SK-N-SH (cell line): ENCODE measurements at regions not wholly inside any gene's neighbourhood (a gene's known extent, or its start where the extent isn't known, plus 50 kb on each side); places are given as distances from the start of the nearest gene placed in this dataset.

Experiments used
- CTCF ChIA-PET: fragments of 300-600, 350-600 bp; formaldehyde crosslinking; extraction: SDS; loops from one replicate; lab custom pipeline; 2021; lab: Yijun Ruan, JAX
- POLR2A ChIA-PET: fragments of 350-600 bp; sonication (Branson Sonifier 250); formaldehyde crosslinking; extraction: SDS; loops from one replicate; lab custom pipeline; 2020; ENCODE audit warnings: antibody characterized with exemption, inconsistent platforms; lab: Yijun Ruan, JAX
- DNase-seq: peaks from one replicate; pipeline ENCODE4 v3.0.0; 2012
- H2AFZ ChIP-seq: fragments of 200-600 bp; sonication (generic); 2 replicates; pipeline ENCODE4 v1.8.1; 2016; ENCODE audit warnings: antibody characterized with exemption, mild to moderate bottlenecking, low read depth
- H3F3A ChIP-seq: fragments of 200-600 bp; sonication (generic); replicated peaks from 2 replicates; pipeline ENCODE3; 2016; ENCODE audit warnings: antibody characterized with exemption, mild to moderate bottlenecking; ENCODE audit not compliant: insufficient read depth
- H3K27ac ChIP-seq, 2 experiments: fragments of 200-500 bp in 1 of 2; fragments of 200-600 bp in 1 of 2; sonication (Bioruptor generic) in 1 of 2; sonication (generic), shearing (Covaris generic) in 1 of 2; 2 replicates each; pipeline versions ENCODE4 v1.5.1 to v1.6.1; 2014 to 2016; ENCODE audit warnings: low read depth in 2 of 2, inconsistent platforms in 1 of 2, low read length in 1 of 2, mild to moderate bottlenecking in 1 of 2, mixed read lengths in 1 of 2
- H3K27me3 ChIP-seq: fragments of 200-600 bp; sonication (generic), shearing (Covaris generic); 2 replicates; pipeline ENCODE4 v1.6.1; 2016; ENCODE audit warnings: mixed run types; ENCODE audit not compliant: insufficient read depth
- H3K36me3 ChIP-seq, 2 experiments: fragments of 200-500 bp in 1 of 2; fragments of 200-600 bp in 1 of 2; sonication (Bioruptor generic) in 1 of 2; sonication (generic) in 1 of 2; replicated peaks in 1 of 2; 2 replicates each; pipeline versions ENCODE3 to v1.5.1; 2014 to 2016; ENCODE audit warnings: low read length in 1 of 2, mild to moderate bottlenecking in 1 of 2; ENCODE audit not compliant: insufficient read depth in 2 of 2, control insufficient read depth in 1 of 2
- H3K4me1 ChIP-seq, 2 experiments: fragments of 200-500 bp in 1 of 2; fragments of 200-600 bp in 1 of 2; sonication (Bioruptor generic) in 1 of 2; sonication (generic), shearing (Covaris generic) in 1 of 2; 2 replicates each; pipeline versions ENCODE4 v1.5.1 to v1.6.1; 2014 to 2016; ENCODE audit warnings: low read depth in 1 of 2, low read length in 1 of 2, mixed run types in 1 of 2; ENCODE audit not compliant: insufficient read depth in 2 of 2, control insufficient read depth in 1 of 2
- H3K4me2 ChIP-seq: fragments of 200-600 bp; sonication (generic), shearing (Covaris generic); 2 replicates; pipeline ENCODE4 v1.6.1; 2017; ENCODE audit warnings: mixed run types
- H3K4me3 ChIP-seq, 2 experiments: fragments of 200-500 bp in 1 of 2; fragments of 200-600 bp in 1 of 2; sonication (Bioruptor generic) in 1 of 2; sonication (generic), shearing (Covaris generic) in 1 of 2; 2 replicates each; pipeline versions ENCODE4 v1.5.1 to v1.8.1; 2014 to 2016; ENCODE audit warnings: low read depth in 2 of 2, inconsistent platforms in 1 of 2, low read length in 1 of 2, mild to moderate bottlenecking in 1 of 2, mixed read lengths in 1 of 2, moderate library complexity in 1 of 2
- H3K79me2 ChIP-seq: fragments of 200-600 bp; sonication (generic); 2 replicates; pipeline ENCODE4 v1.8.1; 2017; ENCODE audit warnings: mild to moderate bottlenecking; ENCODE audit not compliant: insufficient read depth
- H3K9ac ChIP-seq: fragments of 200-600 bp; sonication (generic); 2 replicates; pipeline ENCODE4 v1.6.1; 2017; ENCODE audit warnings: mixed run types
- H3K9me2 ChIP-seq: fragments of 200-600 bp; sonication (generic); 2 replicates; pipeline ENCODE4 v1.6.1; 2017; ENCODE audit warnings: mixed run types
- H3K9me3 ChIP-seq: fragments of 200-600 bp; sonication (generic); 2 replicates; pipeline ENCODE4 v1.6.1; 2017; ENCODE audit warnings: mixed run types, mild to moderate bottlenecking, moderate library complexity
- H4K20me1 ChIP-seq: fragments of 200-600 bp; sonication (generic); 2 replicates; pipeline ENCODE4 v1.6.1; 2017; ENCODE audit warnings: mild to moderate bottlenecking, mixed run types; ENCODE audit not compliant: insufficient read depth
- CHD2 ChIP-seq: fragments of 150-350 bp; IDR thresholded peaks from 2 replicates; pipeline ENCODE4 v1.6.1; 2018; ENCODE audit warnings: low read length; ENCODE audit not compliant: partially characterized antibody
- ELF1 ChIP-seq: IDR thresholded peaks from 2 replicates; pipeline ENCODE4 v1.4.0; 2012
- EZH2phosphoT487 ChIP-seq: fragments of 200-600 bp; sonication (generic); IDR thresholded peaks from 2 replicates; pipeline ENCODE4 v1.6.1; 2017; ENCODE audit warnings: low read depth, mixed run types, mild to moderate bottlenecking, antibody characterized with exemption, moderate library complexity, borderline replicate concordance
- FOSL2 ChIP-seq: IDR thresholded peaks from 2 replicates; pipeline ENCODE4 v1.4.0; 2012; ENCODE audit warnings: low read depth, mild to moderate bottlenecking, moderate library complexity, borderline replicate concordance
- FOXJ3 ChIP-seq: sonication (generic); formaldehyde crosslinking; IDR thresholded peaks from 2 replicates; pipeline ENCODE4 v1.5.1; 2020; ENCODE audit warnings: mild to moderate bottlenecking, missing genetic modification reagents
- GATA2 ChIP-seq: sonication (generic); formaldehyde crosslinking; IDR thresholded peaks from 2 replicates; pipeline ENCODE4 v1.5.0; 2020; ENCODE audit warnings: mild to moderate bottlenecking, missing genetic modification reagents
- NRF1 ChIP-seq: IDR thresholded peaks from 2 replicates; pipeline ENCODE4 v1.6.1; 2012; ENCODE audit warnings: low read depth, mild to moderate bottlenecking, low read length
- RCOR1 ChIP-seq: fragments of 150-350 bp; IDR thresholded peaks from 2 replicates; pipeline ENCODE4 v1.6.1; 2017; ENCODE audit warnings: antibody characterized with exemption, low read length
- TAF1 ChIP-seq: IDR thresholded peaks from 2 replicates; pipeline ENCODE4 v1.6.1; 2012; ENCODE audit warnings: low read depth, mild to moderate bottlenecking, low read length, moderate library complexity, borderline replicate concordance
- TCF12 ChIP-seq: IDR thresholded peaks from 2 replicates; pipeline ENCODE4 v1.4.0; 2012
- YY1 ChIP-seq: IDR thresholded peaks from 2 replicates; pipeline ENCODE4 v1.4.0; 2012; ENCODE audit warnings: low read depth, mild to moderate bottlenecking
- WGBS: methylation state at CpG from one replicate; pipeline ENCODE4 v1.1.6; 2017; ENCODE audit warnings: low lambda C conversion rate; 5-methylcytosine and 5-hydroxymethylcytosine counted together
- TF ChIP-seq, protein P1 (sequence below): IDR thresholded peaks from 2 replicates; pipeline ENCODE4 v1.6.1; 2012; ENCODE audit warnings: mild to moderate bottlenecking, low read depth, low read length, moderate library complexity
- TF ChIP-seq, protein P2 (sequence below): fragments of 200-600 bp; sonication (generic); IDR thresholded peaks from 2 replicates; pipeline ENCODE4 v1.6.1; 2017; ENCODE audit warnings: antibody characterized with exemption, mild to moderate bottlenecking, moderate library complexity
- TF ChIP-seq, protein P3 (sequence below): IDR thresholded peaks from 2 replicates; pipeline ENCODE4; 2012

DNA sequence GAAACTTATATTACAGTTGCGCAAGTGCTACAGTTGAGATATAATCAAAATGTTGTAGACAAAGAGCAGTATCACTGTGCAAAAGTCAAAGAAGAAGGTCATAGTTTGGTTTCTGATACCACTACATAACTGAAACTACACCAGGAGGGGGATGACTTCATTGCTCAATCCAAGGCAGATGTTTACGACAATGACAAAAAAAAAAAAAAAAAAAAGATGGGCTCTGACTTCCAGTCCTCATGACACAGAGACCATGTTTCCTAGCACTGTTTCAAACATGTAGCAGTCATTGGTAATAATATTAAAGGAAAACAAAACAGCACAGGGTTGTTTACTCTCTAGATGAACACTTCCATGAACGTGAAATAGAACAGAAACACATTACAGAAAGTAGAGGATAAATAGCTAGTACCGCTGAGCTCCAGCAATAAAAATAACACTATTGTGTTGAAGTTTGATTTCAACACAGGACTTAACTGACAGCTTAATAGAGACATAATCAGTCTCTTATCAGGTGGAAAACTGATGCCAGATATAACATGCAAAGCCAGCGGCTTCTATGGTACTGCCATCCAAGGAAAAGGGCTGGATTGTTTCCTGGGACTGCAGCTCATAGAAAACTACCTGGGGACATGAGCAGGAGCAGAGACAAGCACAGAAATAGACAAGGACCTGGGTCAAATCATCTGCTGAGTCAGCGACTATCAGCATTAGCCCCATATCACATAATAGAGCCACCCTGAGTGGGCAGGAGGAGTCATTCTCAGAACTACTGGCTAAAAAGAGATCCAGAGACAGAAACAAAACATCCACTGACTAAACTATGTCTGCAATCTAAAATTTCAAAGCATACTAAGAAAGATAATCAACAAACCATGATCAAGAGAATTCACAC lies 463.6 kb upstream of the SOX9 start:
- no peaks in the 10 kb centered on the region for H3K9me2 ChIP-seq
- WGBS, result 63% methylated on average over 6 of the region's 6 CpGs
- POLR2A ChIA-PET, result no interaction called here
- no peaks in the 10 kb centered on the region for H3K79me2 ChIP-seq
- no peaks in the 10 kb centered on the region for H3K27me3 ChIP-seq
- no peak overlapping the region for H3K4me3 ChIP-seq
- no peaks in the 10 kb centered on the region for H4K20me1 ChIP-seq
- H3K4me1 ChIP-seq, result peaks cover 0 to 4% of the 10 kb centered on the region in 2 experiments; a peak in 1 of 4 replicates
- TF ChIP-seq ELF1 (no peak), NRF1 (no peak), CHD2 (no peak), FOXJ3 (CRISPR knock-in tag) (no peak), TAF1 (no peak), EZH2phosphoT487 (no peak), TCF12 (no peak), FOSL2 (no peak)
- CTCF ChIA-PET, result interaction anchor here (1.0 to 2.5 kb wide), 2 partner anchors 9 to 184 kb away, joined by 3 to 6 read pairs; no protein-coding TSS in a partner anchor
- no peak overlapping the region; a peak in 1 of 4 replicates for H3K27ac ChIP-seq
- no peak overlapping the region for H2AFZ ChIP-seq
- no peak overlapping the region for H3K4me2 ChIP-seq
- no peaks in the 10 kb centered on the region for H3F3A ChIP-seq
- peak; percentile 6 for DNase-seq
- no peaks in the 10 kb centered on the region for H3K9me3 ChIP-seq
- H3K9ac ChIP-seq, result no peak overlapping the region
- H3K36me3 ChIP-seq, result no peaks in the 10 kb centered on the region

DNA sequence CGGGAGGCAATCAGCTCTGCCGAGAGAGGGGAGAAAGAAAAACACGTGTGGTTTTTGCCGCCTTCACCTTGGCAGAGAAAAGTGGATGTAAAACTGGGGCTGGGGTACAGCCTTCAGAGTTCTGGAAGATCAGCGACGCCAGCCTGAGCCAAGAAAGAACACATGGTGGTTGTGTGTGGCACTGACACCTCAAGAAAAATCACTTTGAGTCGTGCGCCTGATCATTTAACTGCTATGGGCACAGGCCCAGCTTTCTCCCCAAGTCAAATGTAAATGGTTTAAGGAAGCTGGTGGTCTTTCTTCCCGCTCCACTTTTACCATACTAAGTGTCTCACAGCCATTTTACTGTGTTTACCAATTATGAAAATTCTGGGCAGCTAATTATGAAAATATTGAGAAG lies 461.8 kb upstream of the SOX9 start:
- H3K9me2 ChIP-seq, result no peaks in the 10 kb centered on the region
- 82% methylated on average over 9 of the region's 9 CpGs for WGBS
- no peaks in the 10 kb centered on the region for H3K36me3 ChIP-seq
- DNase-seq, result no peak
- ChIA-PET CTCF (interaction anchor here (1.1 kb wide), 1 partner anchor 33 kb away, joined by 3 read pairs; no protein-coding TSS in a partner anchor), POLR2A (no interaction called here)
- H2AFZ ChIP-seq, result no peak overlapping the region
- H3K27me3 ChIP-seq, result no peaks in the 10 kb centered on the region
- H3K27ac ChIP-seq, result no peak overlapping the region
- H3K4me3 ChIP-seq, result no peak overlapping the region
- TF ChIP-seq, protein P1, sequence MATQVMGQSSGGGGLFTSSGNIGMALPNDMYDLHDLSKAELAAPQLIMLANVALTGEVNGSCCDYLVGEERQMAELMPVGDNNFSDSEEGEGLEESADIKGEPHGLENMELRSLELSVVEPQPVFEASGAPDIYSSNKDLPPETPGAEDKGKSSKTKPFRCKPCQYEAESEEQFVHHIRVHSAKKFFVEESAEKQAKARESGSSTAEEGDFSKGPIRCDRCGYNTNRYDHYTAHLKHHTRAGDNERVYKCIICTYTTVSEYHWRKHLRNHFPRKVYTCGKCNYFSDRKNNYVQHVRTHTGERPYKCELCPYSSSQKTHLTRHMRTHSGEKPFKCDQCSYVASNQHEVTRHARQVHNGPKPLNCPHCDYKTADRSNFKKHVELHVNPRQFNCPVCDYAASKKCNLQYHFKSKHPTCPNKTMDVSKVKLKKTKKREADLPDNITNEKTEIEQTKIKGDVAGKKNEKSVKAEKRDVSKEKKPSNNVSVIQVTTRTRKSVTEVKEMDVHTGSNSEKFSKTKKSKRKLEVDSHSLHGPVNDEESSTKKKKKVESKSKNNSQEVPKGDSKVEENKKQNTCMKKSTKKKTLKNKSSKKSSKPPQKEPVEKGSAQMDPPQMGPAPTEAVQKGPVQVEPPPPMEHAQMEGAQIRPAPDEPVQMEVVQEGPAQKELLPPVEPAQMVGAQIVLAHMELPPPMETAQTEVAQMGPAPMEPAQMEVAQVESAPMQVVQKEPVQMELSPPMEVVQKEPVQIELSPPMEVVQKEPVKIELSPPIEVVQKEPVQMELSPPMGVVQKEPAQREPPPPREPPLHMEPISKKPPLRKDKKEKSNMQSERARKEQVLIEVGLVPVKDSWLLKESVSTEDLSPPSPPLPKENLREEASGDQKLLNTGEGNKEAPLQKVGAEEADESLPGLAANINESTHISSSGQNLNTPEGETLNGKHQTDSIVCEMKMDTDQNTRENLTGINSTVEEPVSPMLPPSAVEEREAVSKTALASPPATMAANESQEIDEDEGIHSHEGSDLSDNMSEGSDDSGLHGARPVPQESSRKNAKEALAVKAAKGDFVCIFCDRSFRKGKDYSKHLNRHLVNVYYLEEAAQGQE, result no peak
- no peak for TF ChIP-seq GATA2 (CRISPR knock-in tag)
- no peak for TF ChIP-seq TCF12
- TF ChIP-seq YY1, result no peak
- TF ChIP-seq, protein P2, sequence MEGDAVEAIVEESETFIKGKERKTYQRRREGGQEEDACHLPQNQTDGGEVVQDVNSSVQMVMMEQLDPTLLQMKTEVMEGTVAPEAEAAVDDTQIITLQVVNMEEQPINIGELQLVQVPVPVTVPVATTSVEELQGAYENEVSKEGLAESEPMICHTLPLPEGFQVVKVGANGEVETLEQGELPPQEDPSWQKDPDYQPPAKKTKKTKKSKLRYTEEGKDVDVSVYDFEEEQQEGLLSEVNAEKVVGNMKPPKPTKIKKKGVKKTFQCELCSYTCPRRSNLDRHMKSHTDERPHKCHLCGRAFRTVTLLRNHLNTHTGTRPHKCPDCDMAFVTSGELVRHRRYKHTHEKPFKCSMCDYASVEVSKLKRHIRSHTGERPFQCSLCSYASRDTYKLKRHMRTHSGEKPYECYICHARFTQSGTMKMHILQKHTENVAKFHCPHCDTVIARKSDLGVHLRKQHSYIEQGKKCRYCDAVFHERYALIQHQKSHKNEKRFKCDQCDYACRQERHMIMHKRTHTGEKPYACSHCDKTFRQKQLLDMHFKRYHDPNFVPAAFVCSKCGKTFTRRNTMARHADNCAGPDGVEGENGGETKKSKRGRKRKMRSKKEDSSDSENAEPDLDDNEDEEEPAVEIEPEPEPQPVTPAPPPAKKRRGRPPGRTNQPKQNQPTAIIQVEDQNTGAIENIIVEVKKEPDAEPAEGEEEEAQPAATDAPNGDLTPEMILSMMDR, result no peak
- TF ChIP-seq, protein P3, sequence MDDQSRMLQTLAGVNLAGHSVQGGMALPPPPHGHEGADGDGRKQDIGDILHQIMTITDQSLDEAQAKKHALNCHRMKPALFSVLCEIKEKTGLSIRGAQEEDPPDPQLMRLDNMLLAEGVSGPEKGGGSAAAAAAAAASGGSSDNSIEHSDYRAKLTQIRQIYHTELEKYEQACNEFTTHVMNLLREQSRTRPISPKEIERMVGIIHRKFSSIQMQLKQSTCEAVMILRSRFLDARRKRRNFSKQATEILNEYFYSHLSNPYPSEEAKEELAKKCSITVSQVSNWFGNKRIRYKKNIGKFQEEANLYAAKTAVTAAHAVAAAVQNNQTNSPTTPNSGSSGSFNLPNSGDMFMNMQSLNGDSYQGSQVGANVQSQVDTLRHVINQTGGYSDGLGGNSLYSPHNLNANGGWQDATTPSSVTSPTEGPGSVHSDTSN, result no peak
- no peak for TF ChIP-seq RCOR1
- TF ChIP-seq, all 33 proteins: peak for 0
- Histone ChIP-seq H3K4me1 (peaks cover 0 to 4% of the 10 kb centered on the region in 2 experiments; a peak in 1 of 4 replicates), H3K4me2 (no peak overlapping the region), H3F3A (no peaks in the 10 kb centered on the region), H3K9ac (no peak overlapping the region), H3K79me2 (no peaks in the 10 kb centered on the region), H4K20me1 (no peaks in the 10 kb centered on the region), H3K9me3 (no peaks in the 10 kb centered on the region)
